ENCODE measurements at regions not wholly inside any gene's neighbourhood (a gene's known extent, or its start where the extent isn't known, plus 50 kb on each side); places are given as distances from the start of the nearest gene placed in this dataset.

DNA sequence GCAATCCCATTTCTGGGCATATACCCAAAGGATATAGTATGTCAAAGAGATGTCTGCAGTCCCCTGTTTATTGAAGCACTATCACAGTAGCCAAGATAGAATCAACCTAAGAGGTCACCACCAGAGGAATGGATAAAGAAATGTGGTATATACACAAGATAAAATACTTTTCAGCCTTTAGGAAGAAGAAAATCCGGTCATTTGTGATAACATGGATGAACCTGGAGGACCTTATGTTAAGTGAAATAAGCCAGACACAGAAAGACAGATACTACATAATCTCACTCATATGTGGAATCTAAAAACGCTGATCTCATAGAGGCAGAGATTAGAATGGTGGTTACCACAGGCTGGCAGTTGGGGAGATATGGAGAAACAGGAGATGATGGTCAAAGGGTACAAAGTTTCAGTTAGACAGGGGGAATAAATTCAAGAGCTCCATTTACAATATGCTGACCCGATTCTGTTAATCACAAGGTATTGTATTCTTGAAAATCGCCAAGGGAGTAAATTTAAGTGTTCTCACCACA is 195.8 kb downstream of the MTHFS start:
- no peak for TF ChIP-seq POLR2A (IDR thresholded peaks at IDR 0.05)
- TF ChIP-seq, protein P1, sequence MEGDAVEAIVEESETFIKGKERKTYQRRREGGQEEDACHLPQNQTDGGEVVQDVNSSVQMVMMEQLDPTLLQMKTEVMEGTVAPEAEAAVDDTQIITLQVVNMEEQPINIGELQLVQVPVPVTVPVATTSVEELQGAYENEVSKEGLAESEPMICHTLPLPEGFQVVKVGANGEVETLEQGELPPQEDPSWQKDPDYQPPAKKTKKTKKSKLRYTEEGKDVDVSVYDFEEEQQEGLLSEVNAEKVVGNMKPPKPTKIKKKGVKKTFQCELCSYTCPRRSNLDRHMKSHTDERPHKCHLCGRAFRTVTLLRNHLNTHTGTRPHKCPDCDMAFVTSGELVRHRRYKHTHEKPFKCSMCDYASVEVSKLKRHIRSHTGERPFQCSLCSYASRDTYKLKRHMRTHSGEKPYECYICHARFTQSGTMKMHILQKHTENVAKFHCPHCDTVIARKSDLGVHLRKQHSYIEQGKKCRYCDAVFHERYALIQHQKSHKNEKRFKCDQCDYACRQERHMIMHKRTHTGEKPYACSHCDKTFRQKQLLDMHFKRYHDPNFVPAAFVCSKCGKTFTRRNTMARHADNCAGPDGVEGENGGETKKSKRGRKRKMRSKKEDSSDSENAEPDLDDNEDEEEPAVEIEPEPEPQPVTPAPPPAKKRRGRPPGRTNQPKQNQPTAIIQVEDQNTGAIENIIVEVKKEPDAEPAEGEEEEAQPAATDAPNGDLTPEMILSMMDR (IDR thresholded peaks at IDR 0.05) = no peak
- no peak for TF ChIP-seq POLR2AphosphoS5 (IDR thresholded peaks at IDR 0.05)
